Kidney (tissue), 13 donors: ENCODE measurements at regions not wholly inside any gene's neighbourhood (a gene's known extent, or its start where the extent isn't known, plus 50 kb on each side); places are given as distances from the start of the nearest gene placed in this dataset.

Experiments
- DNase-seq, 5 donors: peaks; one replicate each; pipeline ENCODE4 v3.0.0-alpha.2; 2013 to 2020
- FAIRE-seq: peaks from 2 replicates; lab custom pipeline; 2012; peaks lifted over from hg19 to GRCh38; lab: Jason Lieb, UNC
- H3K27ac ChIP-seq, 2 donors: one replicate each; pipeline ENCODE4 v1.7.0; 2013; ENCODE audit warnings: low read depth in 2 of 2, low read length in 2 of 2, inconsistent platforms in 1 of 2
- H3K27me3 ChIP-seq: one replicate; pipeline ENCODE4 v1.7.1; 2013; ENCODE audit warnings: low read length, inconsistent platforms; ENCODE audit not compliant: control insufficient read depth, insufficient read depth
- H3K36me3 ChIP-seq, 3 donors: one replicate each; pipeline versions ENCODE4 v1.7.0 to v1.7.1; 2013; ENCODE audit warnings: low read length in 3 of 3, control low read depth in 1 of 3, inconsistent platforms in 1 of 3; ENCODE audit not compliant: insufficient read depth in 3 of 3, control insufficient read depth in 2 of 3
- H3K4me1 ChIP-seq, 3 donors: one replicate each; pipeline versions ENCODE4 v1.7.0 to v1.7.1; 2013; ENCODE audit warnings: low read length in 3 of 3, inconsistent platforms in 1 of 3, low read depth in 1 of 3; ENCODE audit not compliant: control insufficient read depth in 2 of 3, insufficient read depth in 2 of 3
- H3K4me3 ChIP-seq, 3 donors: one replicate each; pipeline versions ENCODE4 v1.7.0 to v1.8.1; 2013; ENCODE audit warnings: low read length in 3 of 3, control low read depth in 1 of 3, inconsistent platforms in 1 of 3
- H3K9ac ChIP-seq, 3 donors: one replicate each; pipeline versions ENCODE4 v1.7.0 to v1.7.1; 2013; ENCODE audit warnings: low read length in 3 of 3, control low read depth in 1 of 3, inconsistent platforms in 1 of 3
- H3K9me3 ChIP-seq, 3 donors: one replicate each; pipeline versions ENCODE4 v1.7.0 to v1.7.1; 2013; ENCODE audit warnings: low read length in 3 of 3, control low read depth in 1 of 3, inconsistent platforms in 1 of 3; ENCODE audit not compliant: control insufficient read depth in 2 of 3, insufficient read depth in 1 of 3
- intact Hi-C: fragments of 100-400 bp; cut with DNase I; formaldehyde crosslinking; loops from one replicate; pipeline ENCODE4 v1.11.1; 2022
- TF ChIP-seq, protein P1 (sequence below): IDR thresholded peaks from 3 replicates; pipeline ENCODE4 v1.5.1; 2012; ENCODE audit warnings: mild to moderate bottlenecking, moderate library complexity, borderline replicate concordance; ENCODE audit not compliant: insufficient read depth; ENCODE audit errors: extremely low read depth
- donor health status: control.
- donor health status: control.
- donor health status: control.
- donor health status: control.
- donor health status: control.
- donor health status: DM: yes; HTN: yes; CAD: no.
- donor health status: Normal renal cell carcinoma (clear cell type).

DNA sequence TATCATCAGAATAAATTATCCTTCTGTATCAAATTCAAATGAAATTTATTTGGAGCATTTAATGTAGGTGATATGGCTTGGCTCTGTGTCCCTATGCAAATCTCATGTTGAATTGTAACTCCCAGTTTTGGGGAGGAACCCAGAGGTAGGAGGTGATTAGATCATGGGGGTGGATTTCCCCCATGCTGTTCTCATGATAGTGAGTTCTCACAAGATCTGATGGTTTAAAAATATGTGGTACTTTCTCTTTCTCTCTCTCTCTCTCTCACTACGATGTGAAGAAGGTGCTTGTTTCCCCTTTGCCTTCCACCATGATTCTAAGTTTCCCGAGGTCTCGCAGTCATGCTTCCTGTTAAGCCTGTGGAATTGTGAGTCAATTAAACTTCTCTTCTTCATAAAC, 678.4 kb upstream of the RGMB start:
- FAIRE-seq = no peak
- no peaks in the 10 kb centered on the region for H3K4me1 ChIP-seq
- H3K9ac ChIP-seq = no peak overlapping the region
- H3K9me3 ChIP-seq = no peaks in the 10 kb centered on the region
- no peaks in the 10 kb centered on the region for H3K27me3 ChIP-seq
- H3K36me3 ChIP-seq = no peaks in the 10 kb centered on the region
- H3K27ac ChIP-seq = no peak overlapping the region
- intact Hi-C loops = no loop called here
- no peak for DNase-seq
- TF ChIP-seq, protein P1, sequence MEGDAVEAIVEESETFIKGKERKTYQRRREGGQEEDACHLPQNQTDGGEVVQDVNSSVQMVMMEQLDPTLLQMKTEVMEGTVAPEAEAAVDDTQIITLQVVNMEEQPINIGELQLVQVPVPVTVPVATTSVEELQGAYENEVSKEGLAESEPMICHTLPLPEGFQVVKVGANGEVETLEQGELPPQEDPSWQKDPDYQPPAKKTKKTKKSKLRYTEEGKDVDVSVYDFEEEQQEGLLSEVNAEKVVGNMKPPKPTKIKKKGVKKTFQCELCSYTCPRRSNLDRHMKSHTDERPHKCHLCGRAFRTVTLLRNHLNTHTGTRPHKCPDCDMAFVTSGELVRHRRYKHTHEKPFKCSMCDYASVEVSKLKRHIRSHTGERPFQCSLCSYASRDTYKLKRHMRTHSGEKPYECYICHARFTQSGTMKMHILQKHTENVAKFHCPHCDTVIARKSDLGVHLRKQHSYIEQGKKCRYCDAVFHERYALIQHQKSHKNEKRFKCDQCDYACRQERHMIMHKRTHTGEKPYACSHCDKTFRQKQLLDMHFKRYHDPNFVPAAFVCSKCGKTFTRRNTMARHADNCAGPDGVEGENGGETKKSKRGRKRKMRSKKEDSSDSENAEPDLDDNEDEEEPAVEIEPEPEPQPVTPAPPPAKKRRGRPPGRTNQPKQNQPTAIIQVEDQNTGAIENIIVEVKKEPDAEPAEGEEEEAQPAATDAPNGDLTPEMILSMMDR = no peak
- no peak overlapping the region for H3K4me3 ChIP-seq

DNA sequence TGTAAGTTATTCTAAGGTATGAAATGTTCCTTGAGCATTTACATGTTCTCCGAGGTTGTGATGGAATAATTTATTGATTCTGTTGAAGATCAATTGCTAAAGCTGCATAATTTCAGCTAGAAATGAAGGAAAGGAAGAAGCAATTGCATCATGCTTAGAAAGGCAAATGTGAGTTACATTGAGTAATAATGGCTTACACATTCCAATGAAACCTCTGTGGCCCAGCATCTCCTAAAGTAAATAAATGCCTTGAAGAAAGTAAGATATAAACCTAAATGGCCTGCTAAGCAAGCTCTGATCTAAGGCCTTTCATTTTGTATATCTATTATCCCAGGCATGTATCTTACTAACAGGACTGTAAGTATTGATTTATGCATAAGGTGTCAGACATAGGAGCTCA, 677.3 kb upstream of the RGMB start:
- H3K9me3 ChIP-seq = no peaks in the 10 kb centered on the region
- H3K4me1 ChIP-seq = no peaks in the 10 kb centered on the region
- TF ChIP-seq, protein P1 = no peak
- intact Hi-C loops = no loop called here
- no peak overlapping the region for H3K9ac ChIP-seq
- no peak overlapping the region for H3K27ac ChIP-seq
- no peak overlapping the region for H3K4me3 ChIP-seq
- FAIRE-seq = no peak
- no peak for DNase-seq
- H3K27me3 ChIP-seq = no peaks in the 10 kb centered on the region
- no peaks in the 10 kb centered on the region for H3K36me3 ChIP-seq

DNA sequence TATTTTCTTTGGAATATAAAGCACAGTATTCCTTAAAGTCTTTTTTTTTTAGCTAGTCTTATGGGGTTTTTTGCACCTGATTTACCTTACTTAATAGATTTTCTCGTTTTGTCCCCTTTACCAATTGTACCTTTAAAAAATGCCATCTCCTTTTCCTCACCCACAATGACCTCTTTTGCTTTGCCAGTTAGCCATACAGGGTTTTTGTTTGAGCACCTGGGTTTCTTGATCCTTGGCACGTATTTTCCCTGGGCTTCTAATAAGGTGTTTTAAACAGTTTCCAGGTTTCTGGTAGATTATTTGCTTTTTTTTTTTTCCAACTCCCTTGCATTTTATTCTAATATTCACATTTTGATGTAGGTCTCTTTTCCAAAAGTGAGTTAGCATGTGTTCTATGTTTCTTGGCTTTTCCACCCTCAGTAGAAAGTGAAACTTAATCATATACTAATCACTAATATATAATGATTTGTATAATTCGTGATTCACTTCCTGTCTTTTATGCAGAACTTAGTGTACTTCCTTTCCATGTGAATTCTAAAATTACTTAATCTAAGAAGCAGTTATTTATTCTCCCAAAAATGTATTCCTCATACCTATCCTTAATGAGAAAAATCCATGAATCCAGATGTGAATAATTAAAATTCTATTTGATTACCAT, 673.9 kb upstream of the RGMB start:
- TF ChIP-seq, protein P1 = no peak
- Histone ChIP-seq H3K4me1 (no peaks in the 10 kb centered on the region), H3K4me3 (no peak overlapping the region), H3K36me3 (no peaks in the 10 kb centered on the region), H3K9ac (no peak overlapping the region), H3K27ac (no peak overlapping the region), H3K9me3 (no peaks in the 10 kb centered on the region), H3K27me3 (no peaks in the 10 kb centered on the region)
- DNase-seq (no peak), FAIRE-seq (no peak)
- intact Hi-C loops = no loop called here

DNA sequence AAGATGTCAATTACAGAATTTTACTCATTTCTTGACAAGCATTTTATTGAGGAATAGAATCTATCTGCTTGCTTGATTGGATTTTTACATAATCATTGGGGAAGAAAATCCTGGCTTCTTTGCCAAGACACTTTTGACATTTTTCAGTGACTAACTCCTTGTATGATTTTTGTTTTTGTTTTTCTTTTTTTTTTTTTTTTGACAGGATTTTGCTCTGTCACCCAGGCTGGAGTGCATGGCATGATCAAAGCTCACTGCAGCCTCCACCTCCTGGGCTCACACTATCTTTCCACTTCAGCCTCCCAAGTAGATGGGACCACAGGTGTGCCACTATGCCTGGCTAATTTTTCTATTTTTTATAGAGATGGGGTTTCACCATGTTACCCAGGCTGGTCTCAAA, 672.3 kb upstream of the RGMB start:
- Histone ChIP-seq H3K4me3 (no peak overlapping the region), H3K36me3 (no peaks in the 10 kb centered on the region), H3K4me1 (no peaks in the 10 kb centered on the region), H3K9ac (no peak overlapping the region), H3K27ac (no peak overlapping the region), H3K27me3 (no peaks in the 10 kb centered on the region), H3K9me3 (no peaks in the 10 kb centered on the region)
- intact Hi-C loops = no loop called here
- FAIRE-seq = no peak
- TF ChIP-seq, protein P1 = no peak
- no peak for DNase-seq
